ENCODE measurements at regions not wholly inside any gene's neighbourhood (a gene's known extent, or its start where the extent isn't known, plus 50 kb on each side); places are given as distances from the start of the nearest gene placed in this dataset.

- no peak overlapping the region for H3K4me3 ChIP-seq (ENCODE audit: low read depth, low read length)
- DNase-seq (ENCODE audit: low read depth) = no peak
- no peak for TF ChIP-seq MAX (IDR thresholded peaks at IDR 0.05; ENCODE audit: low read depth, low read length)
- TF ChIP-seq POLR2A (IDR thresholded peaks at IDR 0.05; ENCODE audit: extremely low read depth, insufficient read length) = no peak
- no peak for TF ChIP-seq CTCF (IDR thresholded peaks at IDR 0.05; ENCODE audit: low read depth, low read length)
- no peak for TF ChIP-seq MYC (IDR thresholded peaks at IDR 0.05; ENCODE audit: low read depth, low read length)
These were observed 50.0 kb upstream of the TARDBP start for GRCh38 chr1:10962483-10962882.

Data from NB4 (cell line).